SK-N-SH (cell line): ENCODE measurements at regions not wholly inside any gene's neighbourhood (a gene's known extent, or its start where the extent isn't known, plus 50 kb on each side); places are given as distances from the start of the nearest gene placed in this dataset.

Experiments used
- CTCF ChIA-PET: fragments of 300-600, 350-600 bp; formaldehyde crosslinking; extraction: SDS; loops from one replicate; lab custom pipeline; 2021; lab: Yijun Ruan, JAX
- POLR2A ChIA-PET: fragments of 350-600 bp; sonication (Branson Sonifier 250); formaldehyde crosslinking; extraction: SDS; loops from one replicate; lab custom pipeline; 2020; ENCODE audit warnings: antibody characterized with exemption, inconsistent platforms; lab: Yijun Ruan, JAX
- DNase-seq: peaks from one replicate; pipeline ENCODE4 v3.0.0; 2012
- H2AFZ ChIP-seq: fragments of 200-600 bp; sonication (generic); 2 replicates; pipeline ENCODE4 v1.8.1; 2016; ENCODE audit warnings: antibody characterized with exemption, mild to moderate bottlenecking, low read depth
- H3F3A ChIP-seq: fragments of 200-600 bp; sonication (generic); replicated peaks from 2 replicates; pipeline ENCODE3; 2016; ENCODE audit warnings: antibody characterized with exemption, mild to moderate bottlenecking; ENCODE audit not compliant: insufficient read depth
- H3K27ac ChIP-seq, 2 experiments: fragments of 200-500 bp in 1 of 2; fragments of 200-600 bp in 1 of 2; sonication (Bioruptor generic) in 1 of 2; sonication (generic), shearing (Covaris generic) in 1 of 2; 2 replicates each; pipeline versions ENCODE4 v1.5.1 to v1.6.1; 2014 to 2016; ENCODE audit warnings: low read depth in 2 of 2, inconsistent platforms in 1 of 2, low read length in 1 of 2, mild to moderate bottlenecking in 1 of 2, mixed read lengths in 1 of 2
- H3K27me3 ChIP-seq: fragments of 200-600 bp; sonication (generic), shearing (Covaris generic); 2 replicates; pipeline ENCODE4 v1.6.1; 2016; ENCODE audit warnings: mixed run types; ENCODE audit not compliant: insufficient read depth
- H3K36me3 ChIP-seq, 2 experiments: fragments of 200-500 bp in 1 of 2; fragments of 200-600 bp in 1 of 2; sonication (Bioruptor generic) in 1 of 2; sonication (generic) in 1 of 2; replicated peaks in 1 of 2; 2 replicates each; pipeline versions ENCODE3 to v1.5.1; 2014 to 2016; ENCODE audit warnings: low read length in 1 of 2, mild to moderate bottlenecking in 1 of 2; ENCODE audit not compliant: insufficient read depth in 2 of 2, control insufficient read depth in 1 of 2
- H3K4me1 ChIP-seq, 2 experiments: fragments of 200-500 bp in 1 of 2; fragments of 200-600 bp in 1 of 2; sonication (Bioruptor generic) in 1 of 2; sonication (generic), shearing (Covaris generic) in 1 of 2; 2 replicates each; pipeline versions ENCODE4 v1.5.1 to v1.6.1; 2014 to 2016; ENCODE audit warnings: low read depth in 1 of 2, low read length in 1 of 2, mixed run types in 1 of 2; ENCODE audit not compliant: insufficient read depth in 2 of 2, control insufficient read depth in 1 of 2
- H3K4me2 ChIP-seq: fragments of 200-600 bp; sonication (generic), shearing (Covaris generic); 2 replicates; pipeline ENCODE4 v1.6.1; 2017; ENCODE audit warnings: mixed run types
- H3K4me3 ChIP-seq, 2 experiments: fragments of 200-500 bp in 1 of 2; fragments of 200-600 bp in 1 of 2; sonication (Bioruptor generic) in 1 of 2; sonication (generic), shearing (Covaris generic) in 1 of 2; 2 replicates each; pipeline versions ENCODE4 v1.5.1 to v1.8.1; 2014 to 2016; ENCODE audit warnings: low read depth in 2 of 2, inconsistent platforms in 1 of 2, low read length in 1 of 2, mild to moderate bottlenecking in 1 of 2, mixed read lengths in 1 of 2, moderate library complexity in 1 of 2
- H3K79me2 ChIP-seq: fragments of 200-600 bp; sonication (generic); 2 replicates; pipeline ENCODE4 v1.8.1; 2017; ENCODE audit warnings: mild to moderate bottlenecking; ENCODE audit not compliant: insufficient read depth
- H3K9ac ChIP-seq: fragments of 200-600 bp; sonication (generic); 2 replicates; pipeline ENCODE4 v1.6.1; 2017; ENCODE audit warnings: mixed run types
- H3K9me2 ChIP-seq: fragments of 200-600 bp; sonication (generic); 2 replicates; pipeline ENCODE4 v1.6.1; 2017; ENCODE audit warnings: mixed run types
- H3K9me3 ChIP-seq: fragments of 200-600 bp; sonication (generic); 2 replicates; pipeline ENCODE4 v1.6.1; 2017; ENCODE audit warnings: mixed run types, mild to moderate bottlenecking, moderate library complexity
- H4K20me1 ChIP-seq: fragments of 200-600 bp; sonication (generic); 2 replicates; pipeline ENCODE4 v1.6.1; 2017; ENCODE audit warnings: mild to moderate bottlenecking, mixed run types; ENCODE audit not compliant: insufficient read depth
- RAD21 ChIP-seq: IDR thresholded peaks from 2 replicates; pipeline ENCODE4 v1.6.1; 2012; ENCODE audit warnings: mild to moderate bottlenecking, low read length
- SIN3A ChIP-seq: IDR thresholded peaks from 2 replicates; pipeline ENCODE4 v1.6.1; 2012; ENCODE audit warnings: low read depth, mild to moderate bottlenecking, low read length, moderate library complexity, borderline replicate concordance
- SMC3 ChIP-seq: IDR thresholded peaks from 2 replicates; pipeline ENCODE4 v1.6.1; 2012; ENCODE audit warnings: low read depth, low read length, improper control_type of control experiment
- YY1 ChIP-seq: IDR thresholded peaks from 2 replicates; pipeline ENCODE4 v1.4.0; 2012; ENCODE audit warnings: low read depth, mild to moderate bottlenecking
- WGBS: methylation state at CpG from one replicate; pipeline ENCODE4 v1.1.6; 2017; ENCODE audit warnings: low lambda C conversion rate; 5-methylcytosine and 5-hydroxymethylcytosine counted together
- TF ChIP-seq, protein P1 (sequence below): fragments of 150-350 bp; IDR thresholded peaks from 2 replicates; pipeline ENCODE4 v1.6.1; 2016; ENCODE audit warnings: mild to moderate bottlenecking, low read depth, low read length
- TF ChIP-seq, protein P2 (sequence below): IDR thresholded peaks from 2 replicates; pipeline ENCODE4 v1.4.0; 2012; ENCODE audit warnings: low read depth
- TF ChIP-seq, protein P3 (sequence below): IDR thresholded peaks from 2 replicates; pipeline ENCODE4 v1.4.0; 2012; ENCODE audit warnings: low read depth, borderline replicate concordance
- TF ChIP-seq, protein P4 (sequence below): fragments of 200-600 bp; sonication (generic); IDR thresholded peaks from 2 replicates; pipeline ENCODE4 v1.6.1; 2017; ENCODE audit warnings: antibody characterized with exemption, mild to moderate bottlenecking, moderate library complexity

DNA sequence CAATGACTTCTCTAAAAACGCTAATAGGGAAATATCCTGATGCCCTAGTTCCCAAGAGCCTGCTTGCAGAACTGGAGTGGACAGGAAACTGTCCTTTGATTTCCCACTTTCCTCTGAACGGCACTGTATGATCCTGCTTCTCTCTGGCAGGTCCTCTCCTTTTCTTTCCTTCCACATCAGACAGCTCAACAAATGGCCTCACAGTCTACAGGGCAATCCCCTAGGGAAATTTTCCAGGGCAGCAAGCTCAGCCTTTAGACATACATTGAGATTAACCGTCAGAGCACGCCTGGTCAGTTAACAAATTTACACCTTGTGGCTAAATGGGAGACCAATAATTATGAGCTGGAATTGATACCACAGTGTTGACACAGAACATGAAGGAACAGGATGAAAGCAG, 164.9 kb downstream of the SLC24A2 start:
- ChIA-PET CTCF (no interaction called here), POLR2A (interaction anchor here (0.5 kb wide), 1 partner anchor 576 kb away, joined by 4 read pairs; no protein-coding TSS in a partner anchor)
- no peaks in the 10 kb centered on the region for H3K36me3 ChIP-seq
- no peak overlapping the region for H3K27ac ChIP-seq
- H3F3A ChIP-seq, result no peaks in the 10 kb centered on the region
- H3K4me3 ChIP-seq, result no peak overlapping the region
- DNase-seq, result no peak
- H2AFZ ChIP-seq, result no peak overlapping the region
- H3K9ac ChIP-seq, result no peak overlapping the region
- TF ChIP-seq, protein P1, sequence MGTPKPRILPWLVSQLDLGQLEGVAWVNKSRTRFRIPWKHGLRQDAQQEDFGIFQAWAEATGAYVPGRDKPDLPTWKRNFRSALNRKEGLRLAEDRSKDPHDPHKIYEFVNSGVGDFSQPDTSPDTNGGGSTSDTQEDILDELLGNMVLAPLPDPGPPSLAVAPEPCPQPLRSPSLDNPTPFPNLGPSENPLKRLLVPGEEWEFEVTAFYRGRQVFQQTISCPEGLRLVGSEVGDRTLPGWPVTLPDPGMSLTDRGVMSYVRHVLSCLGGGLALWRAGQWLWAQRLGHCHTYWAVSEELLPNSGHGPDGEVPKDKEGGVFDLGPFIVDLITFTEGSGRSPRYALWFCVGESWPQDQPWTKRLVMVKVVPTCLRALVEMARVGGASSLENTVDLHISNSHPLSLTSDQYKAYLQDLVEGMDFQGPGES, result no peak
- no peak for TF ChIP-seq SMC3
- TF ChIP-seq, protein P2, sequence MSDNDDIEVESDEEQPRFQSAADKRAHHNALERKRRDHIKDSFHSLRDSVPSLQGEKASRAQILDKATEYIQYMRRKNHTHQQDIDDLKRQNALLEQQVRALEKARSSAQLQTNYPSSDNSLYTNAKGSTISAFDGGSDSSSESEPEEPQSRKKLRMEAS, result no peak
- H4K20me1 ChIP-seq, result no peaks in the 10 kb centered on the region
- H3K9me3 ChIP-seq, result no peaks in the 10 kb centered on the region
- peaks cover 0 to 11% of the 10 kb centered on the region in 2 experiments; a peak in 2 of 4 replicates for H3K4me1 ChIP-seq
- H3K9me2 ChIP-seq, result no peaks in the 10 kb centered on the region
- WGBS, result 20% methylated on average over 4 of the region's 4 CpGs
- H3K27me3 ChIP-seq, result no peaks in the 10 kb centered on the region; the same call in 1 of the 2 replicates
- H3K4me2 ChIP-seq, result no peak overlapping the region
- H3K79me2 ChIP-seq, result no peaks in the 10 kb centered on the region

DNA sequence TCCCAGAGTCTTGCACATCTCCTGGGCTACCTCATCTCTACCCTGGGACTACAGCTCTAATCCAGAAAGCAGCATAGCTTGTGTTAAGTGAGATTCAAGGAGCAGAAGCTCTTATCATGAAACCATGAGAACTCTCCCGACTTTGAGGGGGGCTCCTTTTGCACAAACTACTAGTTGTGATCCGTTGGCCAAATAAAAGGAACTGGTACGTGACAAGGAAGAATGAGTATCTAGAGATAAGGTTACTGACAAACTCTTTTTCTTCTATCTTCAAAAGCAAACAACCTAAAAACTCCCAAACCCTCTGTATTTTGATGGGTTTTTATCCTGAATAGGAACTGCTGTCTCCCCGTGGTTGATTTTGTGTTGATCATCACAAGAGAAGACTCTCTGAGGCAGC, 168.5 kb downstream of the SLC24A2 start:
- H3K27me3 ChIP-seq, result no peaks in the 10 kb centered on the region
- TF ChIP-seq, protein P3, sequence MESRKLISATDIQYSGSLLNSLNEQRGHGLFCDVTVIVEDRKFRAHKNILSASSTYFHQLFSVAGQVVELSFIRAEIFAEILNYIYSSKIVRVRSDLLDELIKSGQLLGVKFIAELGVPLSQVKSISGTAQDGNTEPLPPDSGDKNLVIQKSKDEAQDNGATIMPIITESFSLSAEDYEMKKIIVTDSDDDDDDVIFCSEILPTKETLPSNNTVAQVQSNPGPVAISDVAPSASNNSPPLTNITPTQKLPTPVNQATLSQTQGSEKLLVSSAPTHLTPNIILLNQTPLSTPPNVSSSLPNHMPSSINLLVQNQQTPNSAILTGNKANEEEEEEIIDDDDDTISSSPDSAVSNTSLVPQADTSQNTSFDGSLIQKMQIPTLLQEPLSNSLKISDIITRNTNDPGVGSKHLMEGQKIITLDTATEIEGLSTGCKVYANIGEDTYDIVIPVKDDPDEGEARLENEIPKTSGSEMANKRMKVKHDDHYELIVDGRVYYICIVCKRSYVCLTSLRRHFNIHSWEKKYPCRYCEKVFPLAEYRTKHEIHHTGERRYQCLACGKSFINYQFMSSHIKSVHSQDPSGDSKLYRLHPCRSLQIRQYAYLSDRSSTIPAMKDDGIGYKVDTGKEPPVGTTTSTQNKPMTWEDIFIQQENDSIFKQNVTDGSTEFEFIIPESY, result no peak
- TF ChIP-seq SIN3A, result no peak
- TF ChIP-seq, protein P4, sequence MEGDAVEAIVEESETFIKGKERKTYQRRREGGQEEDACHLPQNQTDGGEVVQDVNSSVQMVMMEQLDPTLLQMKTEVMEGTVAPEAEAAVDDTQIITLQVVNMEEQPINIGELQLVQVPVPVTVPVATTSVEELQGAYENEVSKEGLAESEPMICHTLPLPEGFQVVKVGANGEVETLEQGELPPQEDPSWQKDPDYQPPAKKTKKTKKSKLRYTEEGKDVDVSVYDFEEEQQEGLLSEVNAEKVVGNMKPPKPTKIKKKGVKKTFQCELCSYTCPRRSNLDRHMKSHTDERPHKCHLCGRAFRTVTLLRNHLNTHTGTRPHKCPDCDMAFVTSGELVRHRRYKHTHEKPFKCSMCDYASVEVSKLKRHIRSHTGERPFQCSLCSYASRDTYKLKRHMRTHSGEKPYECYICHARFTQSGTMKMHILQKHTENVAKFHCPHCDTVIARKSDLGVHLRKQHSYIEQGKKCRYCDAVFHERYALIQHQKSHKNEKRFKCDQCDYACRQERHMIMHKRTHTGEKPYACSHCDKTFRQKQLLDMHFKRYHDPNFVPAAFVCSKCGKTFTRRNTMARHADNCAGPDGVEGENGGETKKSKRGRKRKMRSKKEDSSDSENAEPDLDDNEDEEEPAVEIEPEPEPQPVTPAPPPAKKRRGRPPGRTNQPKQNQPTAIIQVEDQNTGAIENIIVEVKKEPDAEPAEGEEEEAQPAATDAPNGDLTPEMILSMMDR, result no peak
- no peak for TF ChIP-seq YY1
- TF ChIP-seq RAD21, result no peak
- TF ChIP-seq, protein P1, result no peak
- H3K4me1 ChIP-seq, result peaks cover 0 to 7% of the 10 kb centered on the region in 2 experiments; a peak in 2 of 4 replicates
- H4K20me1 ChIP-seq, result no peaks in the 10 kb centered on the region
- DNase-seq, result no peak
- no peak overlapping the region for H3K27ac ChIP-seq
- no peak overlapping the region for H3K4me3 ChIP-seq
- no peak overlapping the region for H3K9ac ChIP-seq
- H3F3A ChIP-seq, result no peaks in the 10 kb centered on the region
- H2AFZ ChIP-seq, result no peak overlapping the region
- ChIA-PET CTCF (interaction anchor here (0.7 to 2.3 kb wide), 2 partner anchors 9 to 731 kb away, joined by 3 to 18 read pairs; no protein-coding TSS in a partner anchor), POLR2A (no interaction called here)
- no peaks in the 10 kb centered on the region for H3K36me3 ChIP-seq
- no peak overlapping the region for H3K4me2 ChIP-seq
- no peaks in the 10 kb centered on the region for H3K79me2 ChIP-seq
- no peaks in the 10 kb centered on the region for H3K9me3 ChIP-seq
- WGBS, result 22% methylated on average over 4 of the region's 4 CpGs
- H3K9me2 ChIP-seq, result no peaks in the 10 kb centered on the region
